IMR-90 (cell line): ENCODE measurements at regions not wholly inside any gene's neighbourhood (a gene's known extent, or its start where the extent isn't known, plus 50 kb on each side); places are given as distances from the start of the nearest gene placed in this dataset.

ENCODE experiments used
- ATAC-seq: fragments of 200-7000 bp; cut with Tn5 transposase; 2 replicates; pipeline ENCODE4 v1.9.1; 2020; ENCODE audit warnings: low read depth, mild to moderate bottlenecking, moderate library complexity
- BruUV-seq: library from RNA; stranded (reverse); fragments of 400-500 nt; replicated peaks from 2 replicates; lab custom pipeline; 2021; lab: Mats Ljungman, UMichigan
- CTCF ChIA-PET: fragments of 300-600 bp; formaldehyde crosslinking; extraction: SDS; loops from one replicate; lab custom pipeline; 2021; ENCODE audit warnings: antibody characterized with exemption; lab: Yijun Ruan, JAX
- POLR2A ChIA-PET: fragments of 300-600 bp; sonication (Branson Sonifier 250); formaldehyde crosslinking; loops from one replicate; lab custom pipeline; 2022; ENCODE audit warnings: antibody characterized with exemption; ENCODE audit not compliant: unreplicated experiment; lab: Charles Lee
- DNase-seq: peaks from one replicate; pipeline ENCODE4 v3.0.0; 2013
- H2AFZ ChIP-seq: replicated peaks from 2 replicates; pipeline ENCODE3; 2013; ENCODE audit warnings: low read length, mild to moderate bottlenecking; ENCODE audit not compliant: poor library complexity
- H2AK5ac ChIP-seq: 2 replicates; pipeline ENCODE4 v1.6.1; 2013; ENCODE audit warnings: low read depth, low read length, inconsistent platforms
- H2AK9ac ChIP-seq: replicated peaks from 2 replicates; pipeline ENCODE3; 2013; ENCODE audit warnings: mild to moderate bottlenecking, low read depth, low read length, moderate library complexity; ENCODE audit not compliant: poor library complexity
- H2BK120ac ChIP-seq: 2 replicates; pipeline ENCODE4 v1.6.1; 2013; ENCODE audit warnings: low read depth, low read length, inconsistent platforms
- H2BK15ac ChIP-seq: 3 replicates; pipeline ENCODE4 v1.6.1; 2013; ENCODE audit warnings: low read depth, low read length, inconsistent platforms
- H2BK20ac ChIP-seq: 2 replicates; pipeline ENCODE4 v1.6.1; 2013; ENCODE audit warnings: low read depth, mild to moderate bottlenecking, inconsistent platforms, low read length, moderate library complexity
- H2BK5ac ChIP-seq: 2 replicates; pipeline ENCODE4 v1.6.1; 2013; ENCODE audit warnings: mild to moderate bottlenecking, low read depth, low read length, inconsistent platforms; ENCODE audit not compliant: poor library complexity, severe bottlenecking
- H3K14ac ChIP-seq: replicated peaks from 2 replicates; pipeline ENCODE4 v1.6.1; 2013; ENCODE audit warnings: low read depth, low read length, inconsistent platforms
- H3K18ac ChIP-seq: 2 replicates; pipeline ENCODE4 v1.6.1; 2013; ENCODE audit warnings: low read depth, low read length, control low read depth
- H3K23ac ChIP-seq: 2 replicates; pipeline ENCODE4 v1.6.1; 2013; ENCODE audit warnings: low read depth, low read length, inconsistent platforms
- H3K27ac ChIP-seq: 2 replicates; pipeline ENCODE4 v1.5.1; 2013; ENCODE audit warnings: mild to moderate bottlenecking, control low read depth, low read length; ENCODE audit not compliant: insufficient read depth
- H3K27me3 ChIP-seq: 2 replicates; pipeline ENCODE4 v1.6.1; 2013; ENCODE audit warnings: low read length; ENCODE audit not compliant: control insufficient read depth, insufficient read depth
- H3K36me3 ChIP-seq: 2 replicates; pipeline ENCODE4 v1.6.1; 2013; ENCODE audit warnings: low read length, mixed read lengths; ENCODE audit not compliant: control insufficient read depth, insufficient read depth
- H3K4ac ChIP-seq: 2 replicates; pipeline ENCODE4 v1.6.1; 2013; ENCODE audit warnings: low read depth, low read length, inconsistent platforms
- H3K4me1 ChIP-seq: 2 replicates; pipeline ENCODE4 v1.6.1; 2013; ENCODE audit warnings: low read length, mixed read lengths; ENCODE audit not compliant: control insufficient read depth, insufficient read depth
- H3K4me2 ChIP-seq: 2 replicates; pipeline ENCODE4 v1.6.1; 2013; ENCODE audit warnings: low read depth, mild to moderate bottlenecking, control low read depth, low read length, moderate library complexity
- H3K4me3 ChIP-seq: 2 replicates; pipeline ENCODE4 v1.5.1; 2013; ENCODE audit warnings: low read depth, mild to moderate bottlenecking, control low read depth, low read length, moderate library complexity; ENCODE audit not compliant: insufficient read depth
- H3K56ac ChIP-seq: 2 replicates; pipeline ENCODE4 v1.6.1; 2013; ENCODE audit warnings: low read length, inconsistent platforms; ENCODE audit not compliant: insufficient read depth; ENCODE audit errors: extremely low read depth
- H3K79me1 ChIP-seq, 2 experiments: 2 replicates each; pipeline ENCODE4 v1.6.1; 2013; ENCODE audit warnings: low read length in 2 of 2, inconsistent platforms in 1 of 2, low read depth in 1 of 2
- H3K9ac ChIP-seq: 2 replicates; pipeline ENCODE4 v1.6.1; 2013; ENCODE audit warnings: low read depth, low read length, control low read depth
- H3K9me1 ChIP-seq: 2 replicates; pipeline ENCODE4 v1.6.1; 2013; ENCODE audit warnings: low read length, inconsistent platforms; ENCODE audit not compliant: insufficient read depth
- H3K9me3 ChIP-seq: 2 replicates; pipeline ENCODE4 v1.6.1; 2013; ENCODE audit warnings: low read length; ENCODE audit not compliant: control insufficient read depth, insufficient read depth
- H4K20me1 ChIP-seq: 2 replicates; pipeline ENCODE4 v1.6.1; 2013; ENCODE audit warnings: low read length, inconsistent platforms; ENCODE audit not compliant: insufficient read depth
- H4K5ac ChIP-seq: 2 replicates; pipeline ENCODE4 v1.6.1; 2013; ENCODE audit warnings: mild to moderate bottlenecking, low read depth, low read length, control low read depth
- H4K8ac ChIP-seq, 2 experiments: 2 replicates each; pipeline ENCODE4 v1.6.1; 2013; ENCODE audit warnings: low read depth in 2 of 2, low read length in 2 of 2, control low read depth in 1 of 2, inconsistent platforms in 1 of 2
- H4K91ac ChIP-seq: 2 replicates; pipeline ENCODE4 v1.6.1; 2013; ENCODE audit warnings: low read depth, low read length, inconsistent platforms; ENCODE audit not compliant: insufficient read depth
- BHLHE40 ChIP-seq: fragments of 150-350 bp; IDR thresholded peaks from 2 replicates; pipeline ENCODE4 v1.6.1; 2016; ENCODE audit warnings: mild to moderate bottlenecking, low read depth, low read length
- CEBPB ChIP-seq: IDR thresholded peaks from 2 replicates; pipeline ENCODE4 v1.6.1; 2012; ENCODE audit warnings: low read depth, low read length, improper control_type of control experiment
- CHD1 ChIP-seq: IDR thresholded peaks from 2 replicates; pipeline ENCODE4 v1.6.1; 2012; ENCODE audit warnings: low read depth, low read length, improper control_type of control experiment
- MAFK ChIP-seq: IDR thresholded peaks from 2 replicates; pipeline ENCODE4 v1.6.1; 2012; ENCODE audit warnings: low read depth, low read length, improper control_type of control experiment
- MAZ ChIP-seq: IDR thresholded peaks from 2 replicates; pipeline ENCODE4 v1.6.1; 2012; ENCODE audit warnings: low read depth, mild to moderate bottlenecking, low read length, improper control_type of control experiment, moderate library complexity, borderline replicate concordance
- MXI1 ChIP-seq: IDR thresholded peaks from 2 replicates; pipeline ENCODE4 v1.6.1; 2012; ENCODE audit warnings: low read depth, mild to moderate bottlenecking, low read length, moderate library complexity, borderline replicate concordance
- RCOR1 ChIP-seq: IDR thresholded peaks from 2 replicates; pipeline ENCODE4 v1.6.1; 2012; ENCODE audit warnings: mild to moderate bottlenecking, low read length, improper control_type of control experiment; ENCODE audit not compliant: insufficient replicate concordance
- RFX5 ChIP-seq: IDR thresholded peaks from 2 replicates; pipeline ENCODE4 v1.8.0; 2012; ENCODE audit warnings: low read depth, mild to moderate bottlenecking, low read length, moderate library complexity
- USF2 ChIP-seq: fragments of 150-350 bp; IDR thresholded peaks from 2 replicates; pipeline ENCODE4 v1.6.1; 2017; ENCODE audit warnings: mild to moderate bottlenecking, antibody characterized with exemption, low read length, low read depth
- WGBS, 2 experiments: methylation state at CpG; one replicate each; pipeline versions ENCODE4 v1.1.5 to v1.1.7; 2013; ENCODE audit warnings: missing lambda C conversion rate in 2 of 2; ENCODE audit not compliant: insufficient read length in 1 of 2; ENCODE audit errors: extremely low coverage in 2 of 2; 5-methylcytosine and 5-hydroxymethylcytosine counted together
- dilution Hi-C: fragments of 300-500 bp; cut with HindIII; formaldehyde crosslinking; loops from one replicate; pipeline ENCODE4 v1.14.3; 2018; ENCODE audit warnings: low sequenced_read_pairs; ENCODE audit not compliant: unreplicated experiment
- in situ Hi-C: fragments of 300-500 bp; cut with MboI; formaldehyde crosslinking; loops from 3 replicates; pipeline ENCODE4 v1.14.3; 2019; ENCODE audit warnings: low sequenced_read_pairs, inconsistent platforms, mixed read lengths
- intact Hi-C: fragments of 100-400 bp; cut with micrococcal nuclease; formaldehyde crosslinking; loops from 2 replicates; pipeline ENCODE4 v1.10.0; 2022

GRCh38 chr5:13278148-13278547 is 666.3 kb downstream of the DNAH5 start:
- no CpG with 5 or more reads among the region's 2 CpGs for WGBS, 2 experiments
- H4K5ac ChIP-seq, result no peak overlapping the region
- H4K8ac ChIP-seq, result no peak overlapping the region
- DNase-seq (no peak), ATAC-seq (no peak)
- H2BK15ac ChIP-seq, result no peak overlapping the region
- in situ Hi-C loops (no loop called here), dilution Hi-C loops (no loop called here), intact Hi-C loops (no loop called here)
- H3K79me1 ChIP-seq, result no peaks in the 10 kb centered on the region
- H3K23ac ChIP-seq, result no peak overlapping the region
- H2AK9ac ChIP-seq, result no peak overlapping the region
- no peaks in the 10 kb centered on the region for H3K9me1 ChIP-seq
- no peak overlapping the region for H4K91ac ChIP-seq
- no peaks in the 10 kb centered on the region for H3K27me3 ChIP-seq
- no peak overlapping the region for H2AK5ac ChIP-seq
- TF ChIP-seq MAFK (no peak), RFX5 (no peak), CHD1 (no peak), BHLHE40 (no peak), USF2 (no peak), RCOR1 (no peak), MAZ (no peak), CEBPB (no peak), MXI1 (no peak)
- BruUV-seq, result no TSS peak
- no peak overlapping the region for H2AFZ ChIP-seq
- no peak overlapping the region for H3K56ac ChIP-seq
- H3K4ac ChIP-seq, result no peak overlapping the region
- no peaks in the 10 kb centered on the region for H3K4me1 ChIP-seq
- H3K9me3 ChIP-seq, result no peaks in the 10 kb centered on the region
- H3K4me2 ChIP-seq, result no peak overlapping the region
- H3K27ac ChIP-seq, result no peak overlapping the region
- CTCF ChIA-PET, result interaction anchor here (0.7 kb wide), 1 partner anchor 161 kb away, joined by 3 read pairs; no protein-coding TSS in a partner anchor
- H3K4me3 ChIP-seq, result no peak overlapping the region
- no peaks in the 10 kb centered on the region for H4K20me1 ChIP-seq
- POLR2A ChIA-PET, result no interaction called here
- H3K9ac ChIP-seq, result no peak overlapping the region
- no peak overlapping the region for H2BK5ac ChIP-seq
- H3K36me3 ChIP-seq, result no peaks in the 10 kb centered on the region
- H2BK120ac ChIP-seq, result no peak overlapping the region
- H3K14ac ChIP-seq, result no peak overlapping the region
- H3K18ac ChIP-seq, result no peak overlapping the region
- H2BK20ac ChIP-seq, result no peak overlapping the region
